GM23338 (cell line): ENCODE measurements at regions not wholly inside any gene's neighbourhood (a gene's known extent, or its start where the extent isn't known, plus 50 kb on each side); places are given as distances from the start of the nearest gene placed in this dataset.

Experiments
- ATAC-seq: fragments of 200-7000 bp; cut with Tn5 transposase; 3 replicates; pipeline ENCODE4 v1.9.1; 2020
- DNase-seq: peaks from one replicate; pipeline ENCODE4 v3.0.0-alpha.2; 2015; ENCODE audit warnings: low spot score
- H2AFZ ChIP-seq: fragments of 200-600 bp; sonication (generic); 2 replicates; pipeline ENCODE4 v1.8.0; 2016; ENCODE audit warnings: antibody characterized with exemption, mild to moderate bottlenecking, moderate library complexity
- H3F3A ChIP-seq: fragments of 200-600 bp; sonication (generic); replicated peaks from 2 replicates; pipeline ENCODE4 v1.8.0; 2017; ENCODE audit warnings: antibody characterized with exemption, mixed run types, low read depth
- H3K27ac ChIP-seq: fragments of 200-600 bp; sonication (generic); 2 replicates; pipeline ENCODE4 v1.6.1; 2016; ENCODE audit warnings: low read depth
- H3K27me3 ChIP-seq: fragments of 200-600 bp; sonication (generic); 2 replicates; pipeline ENCODE4 v1.8.0; 2016; ENCODE audit warnings: mild to moderate bottlenecking, mixed run types, moderate library complexity; ENCODE audit not compliant: insufficient read depth
- H3K36me3 ChIP-seq: fragments of 200-600 bp; sonication (generic); 2 replicates; pipeline ENCODE4 v1.8.0; 2016; ENCODE audit warnings: mild to moderate bottlenecking; ENCODE audit not compliant: insufficient read depth
- H3K4me1 ChIP-seq: fragments of 200-600 bp; sonication (generic); 2 replicates; pipeline ENCODE4 v1.8.0; 2016; ENCODE audit warnings: mild to moderate bottlenecking, moderate library complexity; ENCODE audit not compliant: insufficient read depth
- H3K4me2 ChIP-seq: fragments of 200-600 bp; sonication (generic); 2 replicates; pipeline ENCODE4 v1.7.1; 2017; ENCODE audit warnings: mixed run types
- H3K4me3 ChIP-seq: fragments of 200-600 bp; sonication (generic); 2 replicates; pipeline ENCODE4 v1.6.1; 2016; ENCODE audit warnings: mixed run types
- H3K79me2 ChIP-seq: fragments of 200-600 bp; sonication (generic); replicated peaks from 2 replicates; pipeline ENCODE4 v1.8.0; 2017; ENCODE audit warnings: mild to moderate bottlenecking; ENCODE audit not compliant: insufficient read depth
- H3K9me2 ChIP-seq: fragments of 200-600 bp; sonication (generic); 2 replicates; pipeline ENCODE4 v1.8.0; 2017; ENCODE audit not compliant: insufficient read depth
- H4K20me1 ChIP-seq: fragments of 200-600 bp; sonication (generic); replicated peaks from 2 replicates; pipeline ENCODE4 v1.8.0; 2017; ENCODE audit warnings: mild to moderate bottlenecking; ENCODE audit not compliant: insufficient read depth
- H3K27ac Mint-ChIP-seq: 2 replicates; pipeline ENCODE4 v1.8.0; 2020; ENCODE audit warnings: inconsistent platforms, mild to moderate bottlenecking, moderate library complexity, mixed read lengths
- H3K27me3 Mint-ChIP-seq: 3 replicates; pipeline ENCODE4 v1.8.0; 2022; ENCODE audit warnings: low read depth, mild to moderate bottlenecking, moderate library complexity, mixed read lengths, inconsistent platforms; ENCODE audit not compliant: insufficient read depth, poor library complexity
- H3K36me3 Mint-ChIP-seq: 3 replicates; pipeline ENCODE4 v1.8.0; 2021; ENCODE audit warnings: low read depth, mild to moderate bottlenecking, inconsistent platforms, moderate library complexity, mixed read lengths
- H3K4me1 Mint-ChIP-seq: 3 replicates; pipeline ENCODE4 v1.8.0; 2020; ENCODE audit warnings: mild to moderate bottlenecking, inconsistent platforms, mixed read lengths
- H3K4me3 Mint-ChIP-seq: 3 replicates; pipeline ENCODE4 v1.8.0; 2021; ENCODE audit warnings: moderate library complexity, mild to moderate bottlenecking, inconsistent platforms, mixed read lengths
- H3K9me3 Mint-ChIP-seq: 3 replicates; pipeline ENCODE4 v1.8.0; 2020; ENCODE audit warnings: moderate library complexity, mild to moderate bottlenecking, inconsistent platforms, mixed read lengths
- CREB1 ChIP-seq: fragments of 250-450 bp; sonication (Bioruptor Pico); IDR thresholded peaks from 2 replicates; pipeline ENCODE4 v1.5.0; 2020; ENCODE audit warnings: low read depth, mild to moderate bottlenecking, moderate library complexity
- ETS1 ChIP-seq: IDR thresholded peaks from 2 replicates; pipeline ENCODE4 v1.6.1; 2016; ENCODE audit warnings: antibody characterized with exemption
- EZH2phosphoT487 ChIP-seq: fragments of 200-600 bp; sonication (generic); IDR thresholded peaks from one replicate; pipeline ENCODE4 v1.8.1; 2018; ENCODE audit warnings: antibody characterized with exemption; ENCODE audit not compliant: unreplicated experiment
- JUNB ChIP-seq: IDR thresholded peaks from one replicate; pipeline ENCODE4 v1.6.1; 2016; ENCODE audit warnings: antibody characterized with exemption; ENCODE audit not compliant: unreplicated experiment
- NANOG ChIP-seq: IDR thresholded peaks from 2 replicates; pipeline ENCODE4 v1.6.1; 2016; ENCODE audit warnings: antibody characterized with exemption, borderline replicate concordance
- POLR2AphosphoS5 ChIP-seq: IDR thresholded peaks from 2 replicates; pipeline ENCODE4 v1.6.1; 2016; ENCODE audit warnings: antibody characterized with exemption, low read depth
- REST ChIP-seq: IDR thresholded peaks from one replicate; pipeline ENCODE4 v1.6.1; 2018; ENCODE audit warnings: antibody characterized with exemption; ENCODE audit not compliant: unreplicated experiment
- STAT1 ChIP-seq: IDR thresholded peaks from one replicate; pipeline ENCODE4 v1.6.1; 2016; ENCODE audit warnings: antibody characterized with exemption; ENCODE audit not compliant: unreplicated experiment
- ZNF114 ChIP-seq: fragments of 250-450 bp; sonication (Bioruptor Pico); IDR thresholded peaks from 2 replicates; pipeline ENCODE4 v1.5.0; 2020; ENCODE audit warnings: mild to moderate bottlenecking, moderate library complexity
- ZNF331 ChIP-seq: fragments of 250-450 bp; sonication (Bioruptor Pico); IDR thresholded peaks from 2 replicates; pipeline ENCODE4 v1.5.0; 2020; ENCODE audit warnings: low read depth, mild to moderate bottlenecking, moderate library complexity
- TF ChIP-seq, protein P1 (sequence below): fragments of 250-450 bp; sonication (Bioruptor Pico); IDR thresholded peaks from 2 replicates; pipeline ENCODE4 v1.5.0; 2020; ENCODE audit warnings: mild to moderate bottlenecking, moderate library complexity
- TF ChIP-seq, protein P2 (sequence below), 2 experiments: fragments of 200-600 bp in 1 of 2; sonication (generic) in 1 of 2; conservative IDR thresholded peaks; 2 replicates each; pipeline versions ENCODE4 v1.5.1 to v1.6.1; 2016 to 2017; ENCODE audit warnings: antibody characterized with exemption in 2 of 2, low read depth in 2 of 2, mild to moderate bottlenecking in 2 of 2, moderate library complexity in 1 of 2

GRCh38 chr4:117777721-117778120 lies 256.6 kb upstream of the NDST3 start (continued):
- TF ChIP-seq, protein P1, sequence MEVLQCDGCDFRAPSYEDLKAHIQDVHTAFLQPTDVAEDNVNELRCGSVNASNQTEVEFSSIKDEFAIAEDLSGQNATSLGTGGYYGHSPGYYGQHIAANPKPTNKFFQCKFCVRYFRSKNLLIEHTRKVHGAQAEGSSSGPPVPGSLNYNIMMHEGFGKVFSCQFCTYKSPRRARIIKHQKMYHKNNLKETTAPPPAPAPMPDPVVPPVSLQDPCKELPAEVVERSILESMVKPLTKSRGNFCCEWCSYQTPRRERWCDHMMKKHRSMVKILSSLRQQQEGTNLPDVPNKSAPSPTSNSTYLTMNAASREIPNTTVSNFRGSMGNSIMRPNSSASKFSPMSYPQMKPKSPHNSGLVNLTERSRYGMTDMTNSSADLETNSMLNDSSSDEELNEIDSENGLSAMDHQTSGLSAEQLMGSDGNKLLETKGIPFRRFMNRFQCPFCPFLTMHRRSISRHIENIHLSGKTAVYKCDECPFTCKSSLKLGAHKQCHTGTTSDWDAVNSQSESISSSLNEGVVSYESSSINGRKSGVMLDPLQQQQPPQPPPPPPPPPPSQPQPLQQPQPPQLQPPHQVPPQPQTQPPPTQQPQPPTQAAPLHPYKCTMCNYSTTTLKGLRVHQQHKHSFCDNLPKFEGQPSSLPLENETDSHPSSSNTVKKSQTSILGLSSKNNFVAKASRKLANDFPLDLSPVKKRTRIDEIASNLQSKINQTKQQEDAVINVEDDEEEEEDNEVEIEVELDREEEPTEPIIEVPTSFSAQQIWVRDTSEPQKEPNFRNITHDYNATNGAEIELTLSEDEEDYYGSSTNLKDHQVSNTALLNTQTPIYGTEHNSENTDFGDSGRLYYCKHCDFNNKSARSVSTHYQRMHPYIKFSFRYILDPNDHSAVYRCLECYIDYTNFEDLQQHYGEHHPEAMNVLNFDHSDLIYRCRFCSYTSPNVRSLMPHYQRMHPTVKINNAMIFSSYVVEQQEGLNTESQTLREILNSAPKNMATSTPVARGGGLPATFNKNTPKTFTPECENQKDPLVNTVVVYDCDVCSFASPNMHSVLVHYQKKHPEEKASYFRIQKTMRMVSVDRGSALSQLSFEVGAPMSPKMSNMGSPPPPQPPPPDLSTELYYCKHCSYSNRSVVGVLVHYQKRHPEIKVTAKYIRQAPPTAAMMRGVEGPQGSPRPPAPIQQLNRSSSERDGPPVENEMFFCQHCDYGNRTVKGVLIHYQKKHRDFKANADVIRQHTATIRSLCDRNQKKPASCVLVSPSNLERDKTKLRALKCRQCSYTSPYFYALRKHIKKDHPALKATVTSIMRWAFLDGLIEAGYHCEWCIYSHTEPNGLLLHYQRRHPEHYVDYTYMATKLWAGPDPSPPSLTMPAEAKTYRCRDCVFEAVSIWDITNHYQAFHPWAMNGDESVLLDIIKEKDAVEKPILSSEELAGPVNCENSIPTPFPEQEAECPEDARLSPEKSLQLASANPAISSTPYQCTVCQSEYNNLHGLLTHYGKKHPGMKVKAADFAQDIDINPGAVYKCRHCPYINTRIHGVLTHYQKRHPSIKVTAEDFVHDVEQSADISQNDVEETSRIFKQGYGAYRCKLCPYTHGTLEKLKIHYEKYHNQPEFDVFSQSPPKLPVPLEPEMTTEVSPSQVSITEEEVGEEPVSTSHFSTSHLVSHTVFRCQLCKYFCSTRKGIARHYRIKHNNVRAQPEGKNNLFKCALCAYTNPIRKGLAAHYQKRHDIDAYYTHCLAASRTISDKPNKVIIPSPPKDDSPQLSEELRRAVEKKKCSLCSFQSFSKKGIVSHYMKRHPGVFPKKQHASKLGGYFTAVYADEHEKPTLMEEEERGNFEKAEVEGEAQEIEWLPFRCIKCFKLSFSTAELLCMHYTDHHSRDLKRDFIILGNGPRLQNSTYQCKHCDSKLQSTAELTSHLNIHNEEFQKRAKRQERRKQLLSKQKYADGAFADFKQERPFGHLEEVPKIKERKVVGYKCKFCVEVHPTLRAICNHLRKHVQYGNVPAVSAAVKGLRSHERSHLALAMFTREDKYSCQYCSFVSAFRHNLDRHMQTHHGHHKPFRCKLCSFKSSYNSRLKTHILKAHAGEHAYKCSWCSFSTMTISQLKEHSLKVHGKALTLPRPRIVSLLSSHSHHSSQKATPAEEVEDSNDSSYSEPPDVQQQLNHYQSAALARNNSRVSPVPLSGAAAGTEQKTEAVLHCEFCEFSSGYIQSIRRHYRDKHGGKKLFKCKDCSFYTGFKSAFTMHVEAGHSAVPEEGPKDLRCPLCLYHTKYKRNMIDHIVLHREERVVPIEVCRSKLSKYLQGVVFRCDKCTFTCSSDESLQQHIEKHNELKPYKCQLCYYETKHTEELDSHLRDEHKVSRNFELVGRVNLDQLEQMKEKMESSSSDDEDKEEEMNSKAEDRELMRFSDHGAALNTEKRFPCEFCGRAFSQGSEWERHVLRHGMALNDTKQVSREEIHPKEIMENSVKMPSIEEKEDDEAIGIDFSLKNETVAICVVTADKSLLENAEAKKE (CRISPR knock-in tag), result no peak
- TF ChIP-seq POLR2AphosphoS5, result no peak
- TF ChIP-seq EZH2phosphoT487, result no peak
- TF ChIP-seq JUNB, result no peak
- TF ChIP-seq CREB1 (CRISPR knock-in tag), result no peak
- TF ChIP-seq STAT1, result no peak

GRCh38 chr4:117783716-117784115 lies 250.6 kb upstream of the NDST3 start:
- Histone ChIP-seq H4K20me1 (no peaks in the 10 kb centered on the region), H3K27me3 (no peaks in the 10 kb centered on the region), H3K9me2 (no peaks in the 10 kb centered on the region), H2AFZ (no peak overlapping the region; the same call in 1 of the 2 replicates), H3K27ac (no peak overlapping the region), H3K36me3 (no peaks in the 10 kb centered on the region), H3K4me3 (no peak overlapping the region), H3F3A (no peaks in the 10 kb centered on the region), H3K4me1 (no peaks in the 10 kb centered on the region), H3K4me2 (no peak overlapping the region), H3K79me2 (no peaks in the 10 kb centered on the region)
- no peaks in the 10 kb centered on the region for H3K36me3 Mint-ChIP-seq
- H3K4me1 Mint-ChIP-seq, result peaks cover 2% of the 10 kb centered on the region; the same call in 1 of the 3 replicates
- no peak for ATAC-seq
- no peaks in the 10 kb centered on the region for H3K9me3 Mint-ChIP-seq
- no peak for DNase-seq
- no peak overlapping the region for H3K4me3 Mint-ChIP-seq
- H3K27me3 Mint-ChIP-seq, result no peaks in the 10 kb centered on the region
- H3K27ac Mint-ChIP-seq, result 0 out of 2 replicates have a peak overlapping the region, but pooled peaks have one; percentile 80
- TF ChIP-seq POLR2AphosphoS5 (no peak), ZNF331 (CRISPR knock-in tag) (no peak), EZH2phosphoT487 (no peak), STAT1 (no peak), CREB1 (CRISPR knock-in tag) (no peak), ETS1 (no peak), JUNB (no peak), NANOG (no peak), ZNF114 (CRISPR knock-in tag) (no peak), REST (no peak)
- TF ChIP-seq, protein P2, sequence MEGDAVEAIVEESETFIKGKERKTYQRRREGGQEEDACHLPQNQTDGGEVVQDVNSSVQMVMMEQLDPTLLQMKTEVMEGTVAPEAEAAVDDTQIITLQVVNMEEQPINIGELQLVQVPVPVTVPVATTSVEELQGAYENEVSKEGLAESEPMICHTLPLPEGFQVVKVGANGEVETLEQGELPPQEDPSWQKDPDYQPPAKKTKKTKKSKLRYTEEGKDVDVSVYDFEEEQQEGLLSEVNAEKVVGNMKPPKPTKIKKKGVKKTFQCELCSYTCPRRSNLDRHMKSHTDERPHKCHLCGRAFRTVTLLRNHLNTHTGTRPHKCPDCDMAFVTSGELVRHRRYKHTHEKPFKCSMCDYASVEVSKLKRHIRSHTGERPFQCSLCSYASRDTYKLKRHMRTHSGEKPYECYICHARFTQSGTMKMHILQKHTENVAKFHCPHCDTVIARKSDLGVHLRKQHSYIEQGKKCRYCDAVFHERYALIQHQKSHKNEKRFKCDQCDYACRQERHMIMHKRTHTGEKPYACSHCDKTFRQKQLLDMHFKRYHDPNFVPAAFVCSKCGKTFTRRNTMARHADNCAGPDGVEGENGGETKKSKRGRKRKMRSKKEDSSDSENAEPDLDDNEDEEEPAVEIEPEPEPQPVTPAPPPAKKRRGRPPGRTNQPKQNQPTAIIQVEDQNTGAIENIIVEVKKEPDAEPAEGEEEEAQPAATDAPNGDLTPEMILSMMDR (conservative IDR thresholded peaks at IDR 0.05; ENCODE audit: low read depth in 2 of 2), result no peak
